ENCODE measurements at regions not wholly inside any gene's neighbourhood (a gene's known extent, or its start where the extent isn't known, plus 50 kb on each side); places are given as distances from the start of the nearest gene placed in this dataset.
A peak's percentile ranks its signal among the peaks of the same experiment; 100 is the strongest.

- ATAC-seq, result peak; percentile 30 to 51 (median 42)
- Histone ChIP-seq H3K27ac (no peak overlapping the region), H3K36me3 (no peaks in the 10 kb centered on the region), H3K4me1 (no peaks in the 10 kb centered on the region), H3K9me3 (no peaks in the 10 kb centered on the region), H3K27me3 (no peaks in the 10 kb centered on the region), H3K4me3 (no peak overlapping the region)
- intact Hi-C loops (cut with DNase I), result no loop called here
- WGBS (ENCODE audit: insufficient coverage, low coverage, low lambda C conversion rate, missing lambda C conversion rate), result 77% methylated on average over 4 of the region's 7 CpGs
- TF ChIP-seq CTCF (IDR thresholded peaks at IDR 0.05) (no peak), POLR2A (IDR thresholded peaks at IDR 0.05) (no peak)
- no peak for DNase-seq
Measured at GRCh38 chr13:80141123-80141849, 199.6 kb downstream of the SPRY2 start.

DNA sequence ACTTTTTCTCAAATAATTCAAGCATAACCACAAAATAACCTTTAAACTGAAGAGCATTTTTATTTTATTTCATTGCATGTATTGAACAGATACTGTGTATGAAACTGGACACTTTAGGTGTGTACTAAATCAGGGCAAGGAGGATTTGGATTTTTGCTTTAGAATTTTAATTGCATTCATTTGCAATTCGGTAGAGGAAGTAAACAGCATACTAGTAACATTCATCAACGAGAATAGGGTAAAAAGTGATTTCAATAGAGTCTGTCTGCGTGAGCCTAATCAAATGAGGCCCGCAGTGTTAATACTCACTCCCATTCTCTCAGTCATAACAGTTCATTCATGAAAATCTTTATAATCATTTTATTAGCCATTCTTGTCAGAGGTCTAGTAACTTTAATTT, 200.2 kb downstream of the SPRY2 start:
- no peak for DNase-seq
- intact Hi-C loops (cut with DNase I), result no loop called here
- TF ChIP-seq POLR2A (IDR thresholded peaks at IDR 0.05), result no peak
- no peak for TF ChIP-seq CTCF (IDR thresholded peaks at IDR 0.05)
- H3K4me1 ChIP-seq, result no peaks in the 10 kb centered on the region
- WGBS (ENCODE audit: insufficient coverage, low coverage, low lambda C conversion rate, missing lambda C conversion rate), result 72% methylated on average over 4 of the region's 4 CpGs
- no peak for ATAC-seq
- H3K27ac ChIP-seq, result no peak overlapping the region
- no peak overlapping the region for H3K4me3 ChIP-seq
- H3K27me3 ChIP-seq, result no peaks in the 10 kb centered on the region
- no peaks in the 10 kb centered on the region for H3K9me3 ChIP-seq
- no peaks in the 10 kb centered on the region for H3K36me3 ChIP-seq

DNA sequence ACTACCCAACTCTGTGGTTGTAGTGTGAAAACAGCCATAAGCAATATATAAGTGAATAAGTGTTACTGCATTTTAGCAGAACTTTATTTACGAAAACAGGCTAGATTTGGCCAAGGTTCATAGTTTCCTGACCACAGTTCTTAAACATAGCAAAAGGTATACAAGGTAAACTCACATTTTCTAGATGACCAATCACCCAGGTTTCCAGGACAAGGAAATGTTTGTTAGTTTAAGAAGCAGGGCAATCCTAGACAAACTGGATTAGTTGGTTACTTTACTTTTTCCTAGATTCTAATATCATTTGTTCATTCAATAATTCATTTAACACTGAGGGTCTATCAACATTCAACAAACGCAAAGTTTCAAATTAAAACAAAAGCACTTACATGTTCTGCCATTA, 201.7 kb downstream of the SPRY2 start:
- DNase-seq, result no peak
- H3K9me3 ChIP-seq, result no peaks in the 10 kb centered on the region
- no peak overlapping the region for H3K27ac ChIP-seq
- no peaks in the 10 kb centered on the region for H3K27me3 ChIP-seq
- no peak for ATAC-seq
- TF ChIP-seq CTCF (IDR thresholded peaks at IDR 0.05), result no peak
- TF ChIP-seq POLR2A (IDR thresholded peaks at IDR 0.05), result no peak
- intact Hi-C loops (cut with DNase I), result no loop called here
- H3K4me1 ChIP-seq, result no peaks in the 10 kb centered on the region
- H3K36me3 ChIP-seq, result no peaks in the 10 kb centered on the region
- WGBS (ENCODE audit: insufficient coverage, low coverage, low lambda C conversion rate, missing lambda C conversion rate), result 96% methylated on average over 2 of the region's 2 CpGs
- H3K4me3 ChIP-seq, result no peak overlapping the region

- Histone ChIP-seq H3K36me3 (no peaks in the 10 kb centered on the region), H3K4me3 (no peak overlapping the region), H3K27ac (no peak overlapping the region), H3K9me3 (no peaks in the 10 kb centered on the region), H3K4me1 (peaks cover 0 to 9% (median 3%) of the 10 kb centered on the region in 4 donors), H3K27me3 (no peaks in the 10 kb centered on the region)
- ATAC-seq (no peak), DNase-seq (no peak)
- TF ChIP-seq CTCF (IDR thresholded peaks at IDR 0.05) (no peak), POLR2A (IDR thresholded peaks at IDR 0.05) (no peak)
- intact Hi-C loops (cut with DNase I), result no loop called here
- 77% methylated on average over 3 of the region's 3 CpGs for whole genome bisulfite sequencing (ENCODE audit: insufficient coverage, low coverage, low lambda C conversion rate, missing lambda C conversion rate)
Measured at GRCh38 chr13:80137994-80138393, 202.9 kb downstream of the SPRY2 start.
